Esophagus squamous epithelium (tissue), 4 donors: ENCODE measurements at regions not wholly inside any gene's neighbourhood (a gene's known extent, or its start where the extent isn't known, plus 50 kb on each side); places are given as distances from the start of the nearest gene placed in this dataset.

ENCODE experiments used
- CTCF ChIP-seq, 6 experiments: fragments of 450-650 bp in 4 of 6; fragments of 200-600 bp in 2 of 6; sonication (generic) in 2 of 6; IDR thresholded peaks; one replicate each; pipeline ENCODE4 v1.5.1; 2016 to 2019; ENCODE audit warnings: antibody characterized with exemption in 6 of 6, mild to moderate bottlenecking in 4 of 6, moderate library complexity in 4 of 6
- POLR2A ChIP-seq, 4 donors: fragments of 450-650 bp; IDR thresholded peaks; one replicate each; pipeline ENCODE4 v1.6.1; 2017; ENCODE audit warnings: antibody characterized with exemption in 4 of 4, mild to moderate bottlenecking in 4 of 4, moderate library complexity in 3 of 4

DNA sequence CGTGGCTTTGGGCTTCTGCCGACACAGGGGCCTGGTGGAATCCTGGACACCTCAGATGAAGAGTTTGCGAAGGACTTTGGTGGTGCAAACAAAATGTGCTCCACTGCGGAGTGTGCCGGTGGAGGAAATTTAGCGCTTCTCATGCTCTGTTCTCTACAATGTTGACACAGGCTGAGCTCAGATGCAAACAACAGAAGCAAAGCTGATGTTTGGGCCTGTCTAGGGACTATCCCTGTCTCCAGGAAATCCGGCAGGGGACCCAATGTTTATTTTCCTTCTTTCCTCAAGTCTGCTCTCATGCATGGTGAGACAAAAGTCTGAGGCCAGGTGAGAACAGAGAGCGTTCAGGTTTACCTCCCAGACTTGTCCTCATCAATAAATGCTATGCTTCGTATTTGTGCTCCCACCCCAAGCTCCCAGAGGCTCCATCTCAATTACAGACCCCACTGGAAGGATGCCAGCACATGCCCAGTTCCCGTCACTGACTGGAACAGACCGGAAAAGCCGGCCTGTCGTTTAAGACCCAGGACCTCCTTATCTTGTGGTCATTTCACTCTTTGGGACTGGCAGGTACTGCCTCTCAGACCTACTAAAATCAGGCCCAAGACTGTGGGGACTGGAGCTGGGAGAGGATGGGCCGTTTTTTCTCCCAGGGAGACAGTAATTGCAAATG, 105.7 kb upstream of the B3GAT1 start:
- TF ChIP-seq CTCF (IDR thresholded peaks at IDR 0.05) = no peak
- TF ChIP-seq POLR2A (IDR thresholded peaks at IDR 0.05) = no peak
